H1 (cell line): ENCODE measurements at regions not wholly inside any gene's neighbourhood (a gene's known extent, or its start where the extent isn't known, plus 50 kb on each side); places are given as distances from the start of the nearest gene placed in this dataset.

Experiments used
- CTCF ChIA-PET: fragments of 300-600 bp; sonication (Branson Sonifier 250); formaldehyde crosslinking; loops from one replicate; lab custom pipeline; 2021; ENCODE audit not compliant: partially characterized antibody; lab: Charles Lee
- POLR2A ChIA-PET: fragments of 300-600 bp; sonication (Branson Sonifier 250); formaldehyde crosslinking; loops from one replicate; lab custom pipeline; 2021; ENCODE audit warnings: inconsistent platforms; ENCODE audit not compliant: partially characterized antibody; lab: Charles Lee
- DNase-seq, 2 experiments: peaks; one replicate each; pipeline versions ENCODE4 v3.0.0 to v3.0.0-alpha.2; 2010 to 2022; ENCODE audit warnings: low spot score in 2 of 2, low read depth in 1 of 2, mixed read lengths in 1 of 2
- FAIRE-seq: peaks from 2 replicates; lab custom pipeline; 2011; peaks lifted over from hg19 to GRCh38; lab: Jason Lieb, UNC
- H2AFZ ChIP-seq: 2 replicates; pipeline ENCODE4 v1.8.1; 2012; ENCODE audit warnings: low read length, inconsistent platforms
- H2AK5ac ChIP-seq: 2 replicates; pipeline ENCODE4 v1.6.1; 2013; ENCODE audit warnings: low read depth, low read length
- H2BK120ac ChIP-seq: replicated peaks from 2 replicates; pipeline ENCODE3; 2013; ENCODE audit warnings: low read depth, low read length, inconsistent platforms
- H2BK12ac ChIP-seq: 2 replicates; pipeline ENCODE4 v1.6.1; 2013; ENCODE audit warnings: low read depth, low read length
- H2BK15ac ChIP-seq: 2 replicates; pipeline ENCODE4 v1.6.1; 2013; ENCODE audit warnings: low read length
- H2BK20ac ChIP-seq: 2 replicates; pipeline ENCODE4 v1.6.1; 2013; ENCODE audit warnings: low read length
- H2BK5ac ChIP-seq: 2 replicates; pipeline ENCODE4 v1.6.1; 2013; ENCODE audit warnings: low read depth, low read length
- H3K14ac ChIP-seq: 2 replicates; pipeline ENCODE4 v1.6.1; 2013; ENCODE audit warnings: inconsistent platforms; ENCODE audit not compliant: insufficient read length
- H3K18ac ChIP-seq: 2 replicates; pipeline ENCODE4 v1.6.1; 2013; ENCODE audit warnings: low read length; ENCODE audit errors: extremely low read depth
- H3K23ac ChIP-seq: 2 replicates; pipeline ENCODE4 v1.6.1; 2013; ENCODE audit warnings: inconsistent platforms; ENCODE audit not compliant: insufficient read length
- H3K23me2 ChIP-seq: 2 replicates; pipeline ENCODE4 v1.6.1; 2013; ENCODE audit warnings: low read depth, low read length
- H3K27ac ChIP-seq: 2 replicates; pipeline ENCODE4 v1.6.1; 2011; ENCODE audit warnings: low read depth, low read length, inconsistent platforms
- H3K27me3 ChIP-seq, 4 experiments: replicated peaks in 1 of 4; 1 replicate in 1 of 4; 2 replicates in 3 of 4; pipeline versions ENCODE4 v1.6.1 to v1.8.1; 2011 to 2013; ENCODE audit warnings: low read length in 3 of 4, mild to moderate bottlenecking in 3 of 4, inconsistent platforms in 2 of 4, mixed read lengths in 2 of 4, moderate library complexity in 1 of 4; ENCODE audit not compliant: control insufficient read depth in 3 of 4, insufficient read depth in 3 of 4; ENCODE audit errors: extremely low read depth in 1 of 4
- H3K36me3 ChIP-seq, 4 experiments: 2 replicates each; pipeline versions ENCODE4 v1.6.1 to v1.8.1; 2011 to 2013; ENCODE audit warnings: mild to moderate bottlenecking in 4 of 4, low read length in 3 of 4, moderate library complexity in 2 of 4, control low read depth in 1 of 4, inconsistent platforms in 1 of 4; ENCODE audit not compliant: insufficient read depth in 4 of 4, control insufficient read depth in 2 of 4
- H3K4ac ChIP-seq: replicated peaks from 2 replicates; pipeline ENCODE3; 2013; ENCODE audit warnings: low read length, low read depth, mixed read lengths, inconsistent platforms; ENCODE audit not compliant: insufficient read length
- H3K4me1 ChIP-seq, 4 experiments: replicated peaks in 1 of 4; 1 replicate in 1 of 4; 2 replicates in 3 of 4; pipeline versions ENCODE4 v1.6.1 to v1.8.1; 2011 to 2013; ENCODE audit warnings: low read length in 3 of 4, inconsistent platforms in 2 of 4, mixed read lengths in 1 of 4; ENCODE audit not compliant: insufficient read depth in 4 of 4, control insufficient read depth in 3 of 4
- H3K4me2 ChIP-seq, 2 experiments: 2 replicates each; pipeline versions ENCODE4 v1.6.1 to v1.8.1; 2011 to 2013; ENCODE audit warnings: low read depth in 2 of 2, low read length in 2 of 2, control low read depth in 1 of 2, inconsistent platforms in 1 of 2, mild to moderate bottlenecking in 1 of 2; ENCODE audit not compliant: insufficient read depth in 1 of 2
- H3K4me3 ChIP-seq, 4 experiments: fragments of 200-600, 300-600 bp in 1 of 4; sonication (generic), shearing (Covaris generic), sonication (Bioruptor Twin) in 1 of 4; 2 replicates each; pipeline versions ENCODE4 v1.5.1 to v1.8.1; 2011 to 2016; ENCODE audit warnings: low read length in 4 of 4, low read depth in 3 of 4, control low read depth in 2 of 4, inconsistent platforms in 2 of 4, mild to moderate bottlenecking in 2 of 4, mixed read lengths in 1 of 4, moderate library complexity in 1 of 4; ENCODE audit not compliant: insufficient read depth in 2 of 4; ENCODE audit errors: extremely low read depth in 1 of 4
- H3K56ac ChIP-seq: replicated peaks from 2 replicates; pipeline ENCODE3; 2013; ENCODE audit warnings: low read depth, mild to moderate bottlenecking, mixed read lengths, low read length, inconsistent platforms; ENCODE audit not compliant: insufficient read length
- H3K79me1 ChIP-seq: 2 replicates; pipeline ENCODE4 v1.6.1; 2013; ENCODE audit warnings: low read depth, low read length, control low read depth
- H3K79me2 ChIP-seq, 2 experiments: 2 replicates each; pipeline versions ENCODE4 v1.6.1 to v1.8.1; 2012 to 2013; ENCODE audit warnings: low read length in 2 of 2, mild to moderate bottlenecking in 2 of 2, inconsistent platforms in 1 of 2; ENCODE audit not compliant: insufficient read depth in 2 of 2, control insufficient read depth in 1 of 2
- H3K9ac ChIP-seq, 4 experiments: replicated peaks in 1 of 4; 1 replicate in 1 of 4; 2 replicates in 3 of 4; pipeline versions ENCODE4 v1.6.1 to v1.8.1; 2011 to 2013; ENCODE audit warnings: low read depth in 3 of 4, low read length in 3 of 4, control low read depth in 2 of 4, mild to moderate bottlenecking in 2 of 4, moderate library complexity in 2 of 4, inconsistent platforms in 1 of 4; ENCODE audit errors: extremely low read depth in 1 of 4
- H3K9me3 ChIP-seq, 2 experiments: 2 replicates each; pipeline versions ENCODE4 v1.6.1 to v1.8.1; 2012 to 2013; ENCODE audit warnings: mild to moderate bottlenecking in 2 of 2, moderate library complexity in 2 of 2, control low read depth in 1 of 2, inconsistent platforms in 1 of 2, low read depth in 1 of 2, low read length in 1 of 2, mixed read lengths in 1 of 2; ENCODE audit not compliant: insufficient read depth in 2 of 2
- H4K20me1 ChIP-seq, 2 experiments: replicated peaks in 1 of 2; 2 replicates each; pipeline versions ENCODE3 to v1.8.1; 2011 to 2013; ENCODE audit warnings: inconsistent platforms in 2 of 2, low read length in 2 of 2, mild to moderate bottlenecking in 1 of 2; ENCODE audit not compliant: insufficient read depth in 2 of 2, control insufficient read depth in 1 of 2
- H4K5ac ChIP-seq: 2 replicates; pipeline ENCODE4 v1.6.1; 2013; ENCODE audit warnings: low read length, low read depth, mixed read lengths, inconsistent platforms; ENCODE audit not compliant: insufficient read length
- H4K8ac ChIP-seq: 2 replicates; pipeline ENCODE4 v1.8.0; 2013; ENCODE audit warnings: mild to moderate bottlenecking, moderate library complexity, low read length, inconsistent platforms; ENCODE audit not compliant: insufficient read depth; ENCODE audit errors: extremely low read depth
- H4K91ac ChIP-seq: replicated peaks from 2 replicates; pipeline ENCODE3; 2013; ENCODE audit warnings: low read length, mixed read lengths, inconsistent platforms; ENCODE audit not compliant: insufficient read length
- CEBPB ChIP-seq: IDR thresholded peaks from 2 replicates; pipeline ENCODE4 v1.6.1; 2012; ENCODE audit warnings: low read depth, low read length
- CHD1 ChIP-seq: IDR thresholded peaks from 2 replicates; pipeline ENCODE4 v1.6.1; 2012; ENCODE audit warnings: low read depth, low read length, improper control_type of control experiment
- CHD2 ChIP-seq: IDR thresholded peaks from 2 replicates; pipeline ENCODE4 v1.6.1; 2012; ENCODE audit warnings: low read length, improper control_type of control experiment
- CREB1 ChIP-seq: IDR thresholded peaks from 2 replicates; pipeline ENCODE4 v1.6.1; 2012; ENCODE audit warnings: inconsistent platforms
- CTBP2 ChIP-seq: IDR thresholded peaks from 2 replicates; pipeline ENCODE4 v1.7.0; 2011; ENCODE audit warnings: borderline replicate concordance, mild to moderate bottlenecking, moderate library complexity, mixed read lengths, low read length; ENCODE audit not compliant: insufficient read depth, insufficient read length
- EP300 ChIP-seq, 2 experiments: IDR thresholded peaks; 1 replicate in 1 of 2; 2 replicates in 1 of 2; pipeline ENCODE4 v1.6.1; 2011 to 2012; ENCODE audit warnings: low read depth in 2 of 2, low read length in 2 of 2, mild to moderate bottlenecking in 2 of 2, borderline replicate concordance in 1 of 2, inconsistent platforms in 1 of 2, moderate library complexity in 1 of 2
- JUN ChIP-seq: IDR thresholded peaks from 2 replicates; pipeline ENCODE4 v1.6.1; 2011; ENCODE audit warnings: low read depth, mild to moderate bottlenecking, improper control_type of control experiment, low read length
- KDM5A ChIP-seq: fragments of 200-600 bp; IDR thresholded peaks from 2 replicates; pipeline ENCODE4 v1.7.1; 2012; ENCODE audit warnings: mild to moderate bottlenecking, low read length, inconsistent platforms, mixed read lengths
- SIRT6 ChIP-seq: IDR thresholded peaks from one replicate; pipeline ENCODE4 v1.7.1; 2012; ENCODE audit warnings: low read length, inconsistent platforms
- TBP ChIP-seq: IDR thresholded peaks from 2 replicates; pipeline ENCODE4 v1.6.1; 2011; ENCODE audit warnings: low read depth, low read length, improper control_type of control experiment
- WGBS, 2 experiments: shearing (Covaris generic) in 1 of 2; methylation state at CpG; one replicate each; pipeline versions ENCODE4 v1.1.6 to v1.1.7; 2013 to 2015; ENCODE audit warnings: low lambda C conversion rate in 2 of 2, mixed read lengths in 2 of 2, inconsistent platforms in 1 of 2, low coverage in 1 of 2, missing lambda C conversion rate in 1 of 2; ENCODE audit not compliant: insufficient replicate concordance in 2 of 2, insufficient coverage in 1 of 2, insufficient read length in 1 of 2; ENCODE audit errors: extremely low coverage in 1 of 2, missing lambda C conversion rate in 1 of 2; 5-methylcytosine and 5-hydroxymethylcytosine counted together
- TF ChIP-seq, protein P1 (sequence below): IDR thresholded peaks from 2 replicates; pipeline ENCODE4 v1.6.1; 2011; ENCODE audit warnings: low read depth, mild to moderate bottlenecking, low read length; ENCODE audit not compliant: insufficient read depth
- TF ChIP-seq, protein P2 (sequence below), 3 experiments: IDR thresholded peaks; 1 replicate in 2 of 3; 2 replicates in 1 of 3; pipeline versions ENCODE4 v1.5.1 to v1.6.1; 2011; ENCODE audit warnings: low read length in 3 of 3, mild to moderate bottlenecking in 3 of 3, inconsistent platforms in 2 of 3, low read depth in 1 of 3, moderate library complexity in 1 of 3; ENCODE audit not compliant: insufficient read depth in 1 of 3; ENCODE audit errors: control extremely low read depth in 1 of 3

GRCh38 chr17:33973491-33973890 lies 281.6 kb upstream of the CCL2 start:
- CTCF ChIA-PET: interaction anchor here (0.6 to 3.0 kb wide), 10 partner anchors 9 to 1263 kb away, joined by 3 to 14 read pairs (median 4); no protein-coding TSS in a partner anchor
- WGBS, 2 experiments: 69% methylated on average over 5 of the region's 5 CpGs; no CpG with 5 or more reads in 1 of the 2 experiments
- TF ChIP-seq CHD2 (no peak), KDM5A (no peak), SIRT6 (no peak), CTBP2 (no peak), CREB1 (no peak), TBP (no peak), CHD1 (no peak), EP300 (IDR thresholded peaks at IDR 0.05; ENCODE audit: borderline replicate concordance in 1 of 2, low read depth in 2 of 2, low read length in 2 of 2) (no peak), CEBPB (no peak), JUN (no peak)
- TF ChIP-seq, protein P1, sequence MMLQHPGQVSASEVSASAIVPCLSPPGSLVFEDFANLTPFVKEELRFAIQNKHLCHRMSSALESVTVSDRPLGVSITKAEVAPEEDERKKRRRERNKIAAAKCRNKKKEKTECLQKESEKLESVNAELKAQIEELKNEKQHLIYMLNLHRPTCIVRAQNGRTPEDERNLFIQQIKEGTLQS: no peak
- TF ChIP-seq, protein P2, sequence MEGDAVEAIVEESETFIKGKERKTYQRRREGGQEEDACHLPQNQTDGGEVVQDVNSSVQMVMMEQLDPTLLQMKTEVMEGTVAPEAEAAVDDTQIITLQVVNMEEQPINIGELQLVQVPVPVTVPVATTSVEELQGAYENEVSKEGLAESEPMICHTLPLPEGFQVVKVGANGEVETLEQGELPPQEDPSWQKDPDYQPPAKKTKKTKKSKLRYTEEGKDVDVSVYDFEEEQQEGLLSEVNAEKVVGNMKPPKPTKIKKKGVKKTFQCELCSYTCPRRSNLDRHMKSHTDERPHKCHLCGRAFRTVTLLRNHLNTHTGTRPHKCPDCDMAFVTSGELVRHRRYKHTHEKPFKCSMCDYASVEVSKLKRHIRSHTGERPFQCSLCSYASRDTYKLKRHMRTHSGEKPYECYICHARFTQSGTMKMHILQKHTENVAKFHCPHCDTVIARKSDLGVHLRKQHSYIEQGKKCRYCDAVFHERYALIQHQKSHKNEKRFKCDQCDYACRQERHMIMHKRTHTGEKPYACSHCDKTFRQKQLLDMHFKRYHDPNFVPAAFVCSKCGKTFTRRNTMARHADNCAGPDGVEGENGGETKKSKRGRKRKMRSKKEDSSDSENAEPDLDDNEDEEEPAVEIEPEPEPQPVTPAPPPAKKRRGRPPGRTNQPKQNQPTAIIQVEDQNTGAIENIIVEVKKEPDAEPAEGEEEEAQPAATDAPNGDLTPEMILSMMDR (IDR thresholded peaks at IDR 0.05; ENCODE audit: control extremely low read depth in 1 of 3, insufficient read depth in 1 of 3, low read depth in 1 of 3, low read length in 3 of 3): no peak

More at GRCh38 chr17:33973491-33973890, 281.6 kb upstream of the CCL2 start:
- H2BK15ac ChIP-seq: no peak overlapping the region
- H3K18ac ChIP-seq: no peak overlapping the region
- no peak overlapping the region for H3K4me2 ChIP-seq
- H3K9me3 ChIP-seq: no peaks in the 10 kb centered on the region
- H2BK20ac ChIP-seq: no peak overlapping the region
- no peaks in the 10 kb centered on the region for H3K79me1 ChIP-seq
- H2BK120ac ChIP-seq: no peak overlapping the region
- H4K8ac ChIP-seq: no peak overlapping the region
- FAIRE-seq (no peak), DNase-seq (no peak)
- no peak overlapping the region for H3K27ac ChIP-seq
- H3K9ac ChIP-seq: no peak overlapping the region
- no peaks in the 10 kb centered on the region for H4K20me1 ChIP-seq
- H3K23ac ChIP-seq: no peak overlapping the region
- no peak overlapping the region for H4K91ac ChIP-seq
- no peak overlapping the region for H3K14ac ChIP-seq
- peaks cover 0 to 10% (median under 1%) of the 10 kb centered on the region in 4 experiments; a peak in 4 of 7 replicates for H3K4me1 ChIP-seq
- H3K23me2 ChIP-seq: no peaks in the 10 kb centered on the region; the same call in 1 of the 2 replicates
- H3K56ac ChIP-seq: no peak overlapping the region
- no peak overlapping the region for H3K4ac ChIP-seq
- POLR2A ChIA-PET: no interaction called here
- no peaks in the 10 kb centered on the region for H3K79me2 ChIP-seq
- no peak overlapping the region for H4K5ac ChIP-seq
- H3K4me3 ChIP-seq: no peak overlapping the region
- no peak overlapping the region for H2BK5ac ChIP-seq
- H2AK5ac ChIP-seq: no peak overlapping the region
- no peaks in the 10 kb centered on the region for H3K27me3 ChIP-seq
- no peak overlapping the region for H2AFZ ChIP-seq
- H2BK12ac ChIP-seq: no peak overlapping the region
- no peaks in the 10 kb centered on the region for H3K36me3 ChIP-seq
